HPDE6-E6E7 (cell line): ENCODE measurements at regions not wholly inside any gene's neighbourhood (a gene's known extent, or its start where the extent isn't known, plus 50 kb on each side); places are given as distances from the start of the nearest gene placed in this dataset.
"Not testable (repeated sequence)": the region's sequence is repeated elsewhere in the genome, so short reads cannot be mapped to it uniquely, and the experiment has no call there.

Experiments
- DNase-seq: peaks from one replicate; pipeline ENCODE4 v3.0.0; 2011; ENCODE audit warnings: missing footprints; ENCODE audit errors: extremely low spot score

- DNase-seq: no peak
These were observed 475.9 kb downstream of the BRD1 start for GRCh38 chr22:49351761-49352227.

DNA sequence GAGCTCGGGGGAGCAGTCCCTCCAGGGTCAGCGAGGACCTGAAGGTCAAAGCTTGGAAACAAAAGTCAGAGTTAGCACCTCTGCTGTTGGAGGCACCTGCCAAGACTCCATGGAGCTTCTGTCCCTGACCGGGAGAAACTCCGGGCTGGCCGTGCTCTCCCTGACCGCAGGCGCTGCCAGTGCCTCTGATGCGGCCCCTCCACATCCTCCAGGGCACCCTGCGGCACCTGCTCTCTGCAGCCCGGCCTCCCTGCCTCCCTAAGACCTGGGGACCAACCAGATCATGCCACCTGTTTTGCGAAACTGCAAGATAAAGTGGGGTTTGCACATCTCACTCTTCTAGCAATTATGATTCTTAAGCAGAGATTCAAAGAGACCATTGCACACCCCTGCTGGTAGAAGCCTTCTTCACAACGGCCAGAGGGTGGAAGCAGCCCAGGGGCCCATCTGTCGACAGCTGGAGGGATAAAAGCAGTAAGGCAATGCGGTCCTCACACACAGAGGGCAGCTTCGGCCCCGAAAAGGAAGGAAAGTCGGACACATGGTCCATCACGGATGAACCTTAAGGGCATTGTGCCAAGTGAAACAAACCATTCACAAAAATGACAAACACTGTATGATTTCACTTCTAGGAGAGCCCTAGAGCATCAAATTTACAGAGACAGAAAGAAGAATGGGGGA is 477.1 kb downstream of the BRD1 start:
- DNase-seq: no peak

- no peak for DNase-seq
These were observed 477.8 kb downstream of the BRD1 start for GRCh38 chr22:49349841-49350381.

DNA sequence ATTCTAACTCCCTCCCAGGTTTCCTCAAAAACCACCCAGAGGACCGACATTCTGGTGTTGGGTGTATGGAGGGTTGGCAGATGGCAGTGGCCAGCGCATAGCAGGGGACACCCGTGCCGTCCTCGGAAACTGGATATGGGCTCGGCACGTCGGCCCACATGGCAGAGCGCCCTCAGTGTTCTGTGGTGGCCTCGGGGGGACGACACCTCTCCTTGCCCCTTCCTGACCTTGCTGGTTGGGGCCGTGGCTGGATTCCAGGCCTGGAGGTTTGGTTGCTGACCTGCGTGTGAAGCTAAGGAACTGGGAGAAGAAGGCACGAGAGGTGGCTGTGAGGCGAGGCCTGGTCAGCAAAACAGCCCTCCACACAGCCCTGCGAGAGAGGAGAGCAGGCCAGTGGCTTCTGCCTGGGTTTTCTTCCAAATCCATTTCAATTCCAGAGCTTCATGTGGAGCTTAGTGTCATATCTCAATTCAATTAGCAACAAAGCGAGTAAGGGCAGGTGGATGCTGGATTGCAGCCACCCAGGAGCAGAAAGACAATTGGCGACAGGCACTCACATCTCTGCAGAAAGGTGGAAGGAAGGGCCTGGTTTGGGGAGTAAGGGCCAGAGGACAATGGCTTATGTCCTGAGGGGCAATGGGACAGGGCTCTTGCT is 478.4 kb downstream of the BRD1 start:
- DNase-seq: no peak

- DNase-seq: no peak
These were observed 479.0 kb downstream of the BRD1 start for GRCh38 chr22:49348631-49349030.

DNA sequence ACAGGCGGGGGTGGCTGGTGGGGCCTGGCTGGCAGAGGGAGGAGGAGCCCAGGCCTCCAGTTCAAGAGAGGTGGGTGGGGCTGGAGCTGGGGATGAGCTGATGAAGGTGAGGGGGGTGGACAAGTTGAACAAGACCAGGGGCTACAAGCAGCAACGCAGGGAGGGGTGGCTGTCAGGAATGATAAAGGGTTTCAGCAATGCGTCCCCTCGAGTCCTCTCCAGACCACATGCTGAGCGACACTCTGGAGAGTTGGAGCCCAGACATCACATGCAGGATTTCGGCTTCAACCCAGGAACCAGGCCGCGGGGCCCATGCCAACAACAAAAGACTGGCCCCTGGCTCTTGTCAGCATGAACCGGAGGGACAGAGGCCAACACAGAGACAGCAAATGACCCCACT is 480.3 kb downstream of the BRD1 start:
- DNase-seq: no peak

DNA sequence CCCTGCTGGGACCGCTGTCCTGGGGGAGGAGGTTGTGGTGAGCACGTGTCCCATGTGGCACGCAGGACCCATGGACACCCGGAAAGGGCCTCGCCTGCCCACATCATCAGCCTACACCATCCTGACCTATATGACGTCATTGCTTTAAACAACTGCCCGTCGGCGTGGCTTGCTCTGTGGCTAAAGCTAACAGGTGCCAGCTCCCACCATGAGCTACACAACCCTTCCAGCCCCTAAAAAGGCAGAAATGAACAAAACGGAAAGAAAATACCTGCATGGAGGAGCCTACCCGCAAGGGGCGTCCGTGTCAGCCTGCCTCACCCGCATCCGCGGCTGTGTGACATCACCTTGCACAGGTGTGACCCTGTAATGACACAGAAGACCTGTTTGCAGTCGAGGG is 481.8 kb downstream of the BRD1 start:
- no peak for DNase-seq

DNA sequence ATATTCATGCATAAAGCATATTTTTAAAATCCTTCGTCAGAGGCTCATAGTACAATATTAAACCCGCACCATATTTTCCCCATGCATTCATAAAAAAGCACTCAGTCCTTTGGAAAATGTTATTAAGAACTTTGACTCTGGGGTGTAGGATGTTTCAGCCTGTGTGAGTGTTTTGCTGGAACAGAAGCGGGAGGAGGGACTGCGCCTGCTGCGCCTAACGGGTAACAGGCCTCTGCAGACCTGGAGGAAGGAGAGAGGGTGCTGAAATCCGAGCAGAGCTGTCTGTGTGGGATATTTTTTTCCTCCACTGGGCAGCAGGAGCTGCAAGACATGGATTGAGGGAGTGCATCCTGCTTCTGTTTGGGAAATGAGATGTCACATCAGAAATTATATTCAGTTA is 483.0 kb downstream of the BRD1 start:
- no peak for DNase-seq

GRCh38 chr22:49344161-49344560 is 483.5 kb downstream of the BRD1 start:
- no peak for DNase-seq

GRCh38 chr22:49340406-49340805 is 487.3 kb downstream of the BRD1 start:
- no peak for DNase-seq

GRCh38 chr22:49336483-49336882 is 491.2 kb downstream of the BRD1 start:
- DNase-seq: not testable (repeated sequence)

DNA sequence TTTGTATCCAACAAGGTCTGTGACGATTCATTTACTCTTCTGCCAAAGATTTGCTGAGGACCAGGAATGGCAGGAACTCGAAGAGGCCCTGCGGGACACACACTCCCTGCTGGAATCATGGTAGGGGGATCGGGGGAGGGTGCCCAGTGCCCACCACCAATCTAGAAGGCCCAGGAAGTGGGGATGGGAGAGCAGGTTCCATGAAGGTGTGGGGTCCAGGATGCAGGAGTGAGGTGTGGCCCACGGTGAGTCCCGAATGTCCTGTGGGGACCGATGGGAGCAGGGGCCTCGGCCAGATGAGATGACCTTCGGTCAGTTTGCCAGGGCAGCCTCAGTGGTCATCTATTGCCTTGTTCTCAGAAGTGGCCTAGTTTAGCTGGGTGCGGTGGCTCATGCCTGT is 492.7 kb downstream of the BRD1 start:
- DNase-seq: no peak

DNA sequence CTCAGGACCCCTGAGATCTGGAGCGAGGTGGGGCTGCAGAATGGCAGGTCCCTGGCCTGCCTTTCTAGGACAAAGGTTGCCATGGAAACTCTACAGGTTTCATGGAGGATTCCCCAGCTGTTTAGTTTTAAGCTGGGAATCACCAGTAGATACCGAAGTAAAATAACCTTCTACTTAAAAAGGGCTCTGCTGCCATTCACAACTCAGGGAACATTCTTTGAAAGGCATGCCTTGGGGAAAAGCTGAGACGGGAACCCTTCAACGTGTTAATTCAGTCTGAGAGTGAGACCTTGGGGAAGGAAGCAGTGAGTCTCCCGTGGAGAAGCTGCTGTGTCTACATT is 493.3 kb downstream of the BRD1 start:
- DNase-seq: no peak

DNA sequence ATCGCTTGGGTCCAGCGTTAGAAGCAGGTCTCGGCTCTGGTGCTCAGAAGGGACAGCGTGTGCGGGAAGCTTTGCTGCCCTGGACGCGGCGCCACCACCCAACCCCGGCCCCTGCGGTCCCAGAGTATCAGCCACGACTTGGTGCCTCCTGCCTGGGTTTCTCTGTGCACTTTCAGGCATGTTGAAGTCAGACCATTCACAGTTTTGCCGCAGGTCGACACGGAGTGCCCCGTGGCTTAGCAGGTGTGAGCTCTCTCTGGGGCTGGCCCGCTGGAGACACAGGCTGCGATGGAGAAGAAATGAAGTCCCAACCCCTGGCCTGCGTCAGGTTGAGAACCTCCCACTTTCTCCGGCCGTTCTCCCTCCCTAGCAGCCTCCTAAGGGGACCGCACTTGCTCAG is 494.5 kb downstream of the BRD1 start:
- DNase-seq: no peak

DNA sequence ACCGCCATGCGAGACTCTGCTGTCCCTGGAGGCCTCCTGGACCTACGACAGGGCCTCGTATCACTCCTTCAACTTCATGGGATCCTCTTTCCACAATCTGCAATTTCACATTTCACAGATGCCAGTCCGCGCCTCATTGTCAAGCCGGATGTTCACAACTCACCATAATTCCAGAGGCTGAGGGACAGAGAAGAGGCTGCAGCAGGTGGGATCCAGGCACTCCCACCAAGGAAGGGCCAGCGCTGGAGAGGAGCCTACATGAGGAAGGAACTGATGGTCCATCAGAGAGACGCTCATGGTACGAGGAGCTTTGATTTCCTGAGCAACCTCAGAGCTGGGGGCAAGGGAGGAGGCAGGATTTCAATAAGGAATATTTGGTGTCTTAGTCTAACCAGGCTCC is 495.0 kb downstream of the BRD1 start:
- DNase-seq: no peak

DNA sequence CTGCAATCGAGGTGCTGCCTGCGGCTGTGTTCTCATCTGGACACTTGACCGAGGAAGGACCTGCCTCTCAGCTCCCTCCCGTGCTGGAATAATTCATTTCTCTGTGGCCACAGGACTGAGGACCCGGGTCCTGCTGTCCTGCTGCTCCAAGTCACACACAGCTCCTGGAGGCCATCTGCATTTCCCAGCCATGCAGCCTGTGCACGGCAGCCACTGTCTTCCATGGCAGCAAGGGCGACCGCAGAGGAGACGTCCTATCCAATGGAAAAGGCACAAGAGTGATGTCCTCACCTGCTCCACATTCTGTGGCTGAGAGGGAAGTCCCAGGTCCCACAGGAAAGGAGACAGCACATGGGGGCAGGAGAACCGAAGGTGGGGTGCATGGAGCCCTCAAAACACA is 495.8 kb downstream of the BRD1 start:
- DNase-seq: no peak

- DNase-seq: no peak
These were observed 496.4 kb downstream of the BRD1 start for GRCh38 chr22:49331223-49331815.

GRCh38 chr22:49330421-49331222 is 497.1 kb downstream of the BRD1 start:
- no peak for DNase-seq

DNA sequence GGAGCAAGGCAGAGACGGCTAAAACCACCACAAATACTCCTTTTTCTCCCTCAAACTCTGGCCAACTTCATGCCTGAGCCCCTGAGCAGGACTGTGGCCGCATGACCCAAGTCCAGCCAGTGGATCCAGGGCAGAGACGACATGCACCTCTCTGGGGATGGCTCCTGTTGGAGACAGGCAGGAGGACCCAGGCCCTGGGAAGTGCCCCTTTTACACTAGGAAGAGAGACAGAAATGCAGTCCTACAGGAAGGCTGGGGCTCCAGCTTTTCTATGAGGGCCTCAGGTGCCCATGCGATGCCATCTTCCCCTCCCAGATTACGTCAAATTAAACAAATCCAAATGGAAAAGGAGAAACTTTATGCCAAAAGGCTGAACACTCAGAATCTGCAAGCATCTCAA is 498.0 kb downstream of the BRD1 start:
- DNase-seq: no peak

DNA sequence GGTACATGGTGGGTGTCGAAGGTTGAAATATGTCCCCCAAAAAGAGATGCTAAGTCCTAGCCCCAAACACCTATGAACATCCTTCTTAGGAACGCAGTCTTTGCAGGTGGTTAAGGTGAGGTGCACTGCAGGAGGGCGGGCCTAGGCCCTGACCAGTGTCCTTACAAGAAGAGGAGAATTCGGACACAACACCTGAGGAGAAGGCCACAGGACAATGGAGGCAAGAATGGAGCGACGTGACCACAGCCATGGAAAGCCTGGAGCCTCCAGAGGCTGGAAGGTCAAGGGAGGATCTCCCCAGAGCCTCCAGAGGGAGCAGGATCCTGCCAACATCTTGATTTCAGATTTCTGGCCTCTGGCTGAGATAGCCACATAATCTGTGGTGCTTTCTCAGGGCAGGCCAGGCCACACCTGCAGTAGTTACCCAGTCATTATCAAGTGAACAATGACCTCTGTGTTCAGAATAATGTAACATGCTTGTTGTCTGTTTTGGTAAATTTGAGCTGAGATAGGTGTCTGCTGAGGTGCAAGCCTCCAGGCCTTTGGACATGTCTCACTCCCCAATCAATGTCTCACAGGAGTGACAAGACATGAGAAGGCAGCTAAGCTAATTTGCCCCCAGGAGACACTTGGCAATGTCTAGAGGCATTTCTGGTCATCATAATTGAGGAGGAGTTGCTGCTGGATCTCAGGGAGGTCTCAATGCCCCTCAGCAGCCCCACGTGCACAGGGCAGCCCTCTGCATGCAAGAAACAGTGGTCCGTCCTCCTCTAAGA is 498.9 kb downstream of the BRD1 start:
- DNase-seq: no peak

DNA sequence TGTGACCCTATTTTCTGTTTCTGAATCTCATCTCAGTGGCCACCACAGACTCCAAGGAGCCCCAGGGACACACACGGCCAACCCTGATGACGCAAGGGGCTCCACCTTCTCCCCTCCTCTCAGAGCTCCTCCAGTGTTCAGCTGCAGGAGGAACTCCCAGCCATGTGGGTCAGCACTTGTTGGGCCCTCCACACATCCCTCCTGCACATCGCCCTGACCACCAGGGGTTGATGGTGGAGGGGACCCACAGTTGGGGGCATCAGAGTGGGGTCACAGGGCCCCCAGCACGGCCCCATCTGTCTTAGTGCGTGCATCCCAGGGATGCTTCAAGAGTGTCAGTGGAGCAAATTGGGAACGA is 499.6 kb downstream of the BRD1 start:
- no peak for DNase-seq
